HEK293 (cell line): ENCODE measurements at regions not wholly inside any gene's neighbourhood (a gene's known extent, or its start where the extent isn't known, plus 50 kb on each side); places are given as distances from the start of the nearest gene placed in this dataset.

Experiments
- CTCF ChIA-PET: fragments of 350-600 bp; formaldehyde crosslinking; extraction: SDS; loops from one replicate; lab custom pipeline; 2021; ENCODE audit warnings: antibody characterized with exemption; lab: Yijun Ruan, JAX
- POLR2A ChIA-PET: fragments of 300-600 bp; formaldehyde crosslinking; extraction: SDS; loops from one replicate; lab custom pipeline; 2020; ENCODE audit warnings: antibody characterized with exemption, inconsistent platforms; lab: Yijun Ruan, JAX
- H3K27ac ChIP-seq: fragments of 200-500 bp; sonication (Bioruptor generic); 2 replicates; pipeline ENCODE4 v1.5.1; 2014; ENCODE audit warnings: low read depth, low read length, control low read depth, inconsistent platforms; ENCODE audit errors: extremely low read depth
- H3K36me3 ChIP-seq, 2 experiments: fragments of 200-500 bp in 1 of 2; sonication (Bioruptor generic) in 1 of 2; 1 replicate in 1 of 2; 2 replicates in 1 of 2; pipeline ENCODE4 v1.5.1; 2014 to 2017; ENCODE audit warnings: inconsistent platforms in 2 of 2, low read length in 2 of 2; ENCODE audit not compliant: control insufficient read depth in 2 of 2, insufficient read depth in 1 of 2
- H3K4me1 ChIP-seq: fragments of 200-500 bp; sonication (Bioruptor generic); 2 replicates; pipeline ENCODE4 v1.5.1; 2014; ENCODE audit warnings: mild to moderate bottlenecking, low read length, inconsistent platforms; ENCODE audit not compliant: control insufficient read depth, insufficient read depth
- H3K4me3 ChIP-seq: 2 replicates; pipeline ENCODE4 v1.5.1; 2011; ENCODE audit warnings: low read depth, mild to moderate bottlenecking, control low read depth, low read length, moderate library complexity
- H3K9me3 ChIP-seq: fragments of 200-500 bp; sonication (Bioruptor generic); 2 replicates; pipeline ENCODE4 v1.5.1; 2014; ENCODE audit warnings: low read depth, low read length, inconsistent platforms; ENCODE audit not compliant: control insufficient read depth, insufficient read depth
- HOXA7 ChIP-seq: sonication (generic); formaldehyde crosslinking; IDR thresholded peaks from 2 replicates; pipeline ENCODE4 v1.8.1; 2022; ENCODE audit warnings: missing genetic modification reagents, borderline replicate concordance
- KLF1 ChIP-seq: fragments of 450-650 bp; formaldehyde crosslinking; IDR thresholded peaks from 2 replicates; pipeline ENCODE4 v1.5.1; 2016; ENCODE audit warnings: missing biosample characterization, missing genetic modification characterization
- PRDM2 ChIP-seq: fragments of 450-650 bp; formaldehyde crosslinking; IDR thresholded peaks from 2 replicates; pipeline ENCODE4 v1.5.1; 2016; ENCODE audit warnings: missing biosample characterization, missing genetic modification characterization, borderline replicate concordance
- SCRT2 ChIP-seq: fragments of 450-650 bp; formaldehyde crosslinking; IDR thresholded peaks from 2 replicates; pipeline ENCODE4 v1.5.1; 2016; ENCODE audit warnings: missing biosample characterization, missing genetic modification characterization
- SETDB1 ChIP-seq: IDR thresholded peaks from one replicate; pipeline ENCODE4 v1.6.1; 2017; ENCODE audit warnings: mild to moderate bottlenecking, low read length, moderate library complexity, mixed read lengths; ENCODE audit not compliant: insufficient read length
- ZBTB11 ChIP-seq: fragments of 450-650 bp; formaldehyde crosslinking; conservative IDR thresholded peaks from 2 replicates; pipeline ENCODE4 v1.5.1; 2016; ENCODE audit warnings: low read depth, missing biosample characterization, missing genetic modification characterization
- ZFP37 ChIP-seq: fragments of 450-650 bp; formaldehyde crosslinking; IDR thresholded peaks from 2 replicates; pipeline ENCODE4 v1.5.1; 2016; ENCODE audit warnings: missing biosample characterization, missing genetic modification characterization
- ZFP41 ChIP-seq: fragments of 450-650 bp; formaldehyde crosslinking; IDR thresholded peaks from 2 replicates; pipeline ENCODE4 v1.5.1; 2016; ENCODE audit warnings: missing biosample characterization, missing genetic modification characterization, borderline replicate concordance
- ZNF133 ChIP-seq: fragments of 450-650 bp; formaldehyde crosslinking; IDR thresholded peaks from 2 replicates; pipeline ENCODE4 v1.5.1; 2016; ENCODE audit warnings: missing biosample characterization, missing genetic modification characterization
- ZNF311 ChIP-seq: fragments of 450-650 bp; formaldehyde crosslinking; IDR thresholded peaks from 2 replicates; pipeline ENCODE4 v1.5.1; 2017; ENCODE audit warnings: missing biosample characterization, missing genetic modification characterization, borderline replicate concordance
- ZNF37A ChIP-seq: fragments of 450-650 bp; IDR thresholded peaks from 2 replicates; pipeline ENCODE4 v1.5.1; 2018; ENCODE audit warnings: missing biosample characterization, missing genetic modification characterization
- ZNF398 ChIP-seq: fragments of 450-650 bp; formaldehyde crosslinking; IDR thresholded peaks from 2 replicates; pipeline ENCODE4 v1.5.1; 2017; ENCODE audit warnings: missing biosample characterization, missing genetic modification characterization
- ZNF423 ChIP-seq: fragments of 450-650 bp; formaldehyde crosslinking; IDR thresholded peaks from 2 replicates; pipeline ENCODE4 v1.5.1; 2016; ENCODE audit warnings: missing biosample characterization, missing genetic modification characterization
- ZNF560 ChIP-seq: fragments of 450-650 bp; formaldehyde crosslinking; IDR thresholded peaks from 2 replicates; pipeline ENCODE4 v1.5.1; 2017; ENCODE audit warnings: missing biosample characterization, missing genetic modification characterization, borderline replicate concordance
- ZNF585B ChIP-seq: fragments of 450-650 bp; formaldehyde crosslinking; IDR thresholded peaks from 2 replicates; pipeline ENCODE4 v1.5.1; 2016; ENCODE audit warnings: missing biosample characterization, missing genetic modification characterization
- ZNF621 ChIP-seq: fragments of 450-650 bp; formaldehyde crosslinking; IDR thresholded peaks from 2 replicates; pipeline ENCODE4 v1.5.1; 2017; ENCODE audit warnings: missing biosample characterization, missing genetic modification characterization
- ZNF658 ChIP-seq: fragments of 450-650 bp; formaldehyde crosslinking; IDR thresholded peaks from 2 replicates; pipeline ENCODE4; 2016; ENCODE audit warnings: missing biosample characterization, missing genetic modification characterization
- ZNF692 ChIP-seq: fragments of 450-650 bp; formaldehyde crosslinking; IDR thresholded peaks from 2 replicates; pipeline ENCODE4 v1.5.1; 2016; ENCODE audit warnings: missing biosample characterization, missing genetic modification characterization
- ZNF747 ChIP-seq: fragments of 450-650 bp; formaldehyde crosslinking; IDR thresholded peaks from 2 replicates; pipeline ENCODE4 v1.5.1; 2016; ENCODE audit warnings: missing biosample characterization, missing genetic modification characterization
- ZNF830 ChIP-seq: fragments of 450-650 bp; IDR thresholded peaks from 2 replicates; pipeline ENCODE4 v1.5.0; 2018; ENCODE audit warnings: missing biosample characterization, missing genetic modification characterization, low read depth, mild to moderate bottlenecking, moderate library complexity
- ZSCAN23 ChIP-seq: fragments of 450-650 bp; formaldehyde crosslinking; IDR thresholded peaks from 2 replicates; pipeline ENCODE4 v1.5.1; 2016; ENCODE audit warnings: missing biosample characterization, missing genetic modification characterization

- ChIA-PET CTCF (no interaction called here), POLR2A (no interaction called here)
- no peaks in the 10 kb centered on the region for H3K36me3 ChIP-seq
- no peaks in the 10 kb centered on the region for H3K9me3 ChIP-seq
- no peak for TF ChIP-seq ZNF560 (tag by site-specific recombination)
- TF ChIP-seq ZNF423 (tag by site-specific recombination): no peak
- TF ChIP-seq ZNF398 (tag by site-specific recombination): no peak
- no peak for TF ChIP-seq ZNF830 (tag by site-specific recombination)
- TF ChIP-seq ZNF133 (tag by site-specific recombination): no peak
- TF ChIP-seq ZNF585B (tag by site-specific recombination): no peak
- TF ChIP-seq ZNF621 (tag by site-specific recombination): no peak
- TF ChIP-seq SCRT2 (tag by site-specific recombination): no peak
- no peak for TF ChIP-seq ZFP41 (tag by site-specific recombination)
- TF ChIP-seq ZNF658 (tag by site-specific recombination): no peak
- H3K4me3 ChIP-seq: no peak overlapping the region
- no peaks in the 10 kb centered on the region for H3K4me1 ChIP-seq
- H3K27ac ChIP-seq: no peak overlapping the region
Observed at GRCh38 chr10:16381083-16381482, 55.7 kb upstream of the PTER start.

GRCh38 chr10:16384021-16384420, 52.8 kb upstream of the PTER start:
- Histone ChIP-seq H3K4me3 (no peak overlapping the region), H3K4me1 (no peaks in the 10 kb centered on the region), H3K27ac (no peak overlapping the region), H3K9me3 (no peaks in the 10 kb centered on the region), H3K36me3 (no peaks in the 10 kb centered on the region)
- ChIA-PET CTCF (no interaction called here), POLR2A (no interaction called here)
- TF ChIP-seq HOXA7: no peak
- TF ChIP-seq PRDM2 (tag by site-specific recombination): no peak
- TF ChIP-seq ZNF37A: no peak
- no peak for TF ChIP-seq ZFP37
- TF ChIP-seq KLF1 (tag by site-specific recombination): no peak
- TF ChIP-seq SETDB1: no peak
- no peak for TF ChIP-seq ZFP41 (tag by site-specific recombination)

GRCh38 chr10:16386855-16387254, 50.0 kb upstream of the PTER start:
- Histone ChIP-seq H3K4me3 (no peak overlapping the region), H3K27ac (no peak overlapping the region), H3K9me3 (no peaks in the 10 kb centered on the region), H3K4me1 (no peaks in the 10 kb centered on the region), H3K36me3 (no peaks in the 10 kb centered on the region)
- POLR2A ChIA-PET: no interaction called here
- CTCF ChIA-PET: no interaction called here
- TF ChIP-seq ZSCAN23 (tag by site-specific recombination) (no peak), ZNF747 (tag by site-specific recombination) (no peak), ZBTB11 (tag by site-specific recombination) (no peak), ZNF692 (no peak), ZNF311 (no peak)
